ENCODE measurements at regions not wholly inside any gene's neighbourhood (a gene's known extent, or its start where the extent isn't known, plus 50 kb on each side); places are given as distances from the start of the nearest gene placed in this dataset.

DNA sequence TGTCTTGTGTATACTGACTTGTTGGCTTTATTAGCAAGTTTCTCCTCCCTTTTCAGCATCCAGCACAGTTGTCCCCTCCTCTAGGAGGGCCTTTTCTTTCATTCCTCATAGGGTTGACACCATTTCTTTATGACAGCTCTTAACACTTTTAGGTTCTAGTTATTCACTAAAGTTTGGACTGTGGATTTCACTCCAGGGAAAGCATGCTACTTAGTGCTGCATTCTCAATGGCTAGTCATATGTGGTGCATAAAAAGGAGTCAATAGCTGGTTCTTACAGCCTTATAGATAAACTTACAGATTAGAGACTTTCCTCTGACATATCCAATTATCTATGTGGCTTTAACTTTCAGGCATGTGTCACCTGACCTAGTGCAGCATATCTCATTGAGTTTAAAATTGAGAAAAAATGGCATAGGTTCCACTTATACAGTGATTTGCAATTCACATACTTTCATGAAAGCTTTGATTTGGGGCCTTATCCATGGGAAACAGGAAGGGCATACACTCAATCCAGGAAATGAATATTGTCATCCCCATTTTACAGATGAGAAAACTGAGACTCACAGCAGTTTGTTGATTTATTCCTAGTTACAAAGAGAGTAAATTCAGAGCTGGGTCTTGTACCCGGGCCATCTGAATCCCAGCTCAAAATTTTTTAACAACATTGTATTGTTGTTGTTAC lies 289.7 kb downstream of the LPIN1 start:
- H3K27me3 ChIP-seq = no peaks in the 10 kb centered on the region
- DNase-seq = no peak
- intact Hi-C loops (cut with DNase I) = no loop called here
- no peak for ATAC-seq
- no peaks in the 10 kb centered on the region for H3K36me3 ChIP-seq
- H3K9me3 ChIP-seq = no peaks in the 10 kb centered on the region
- H3K4me3 ChIP-seq = no peak overlapping the region
- no peak overlapping the region for H3K27ac ChIP-seq
- no peaks in the 10 kb centered on the region for H3K4me1 ChIP-seq
- no peak for TF ChIP-seq CTCF (IDR thresholded peaks at IDR 0.05)

GRCh38 chr2:12036640-12036983 lies 290.2 kb downstream of the LPIN1 start:
- Histone ChIP-seq H3K36me3 (no peaks in the 10 kb centered on the region), H3K27ac (no peak overlapping the region), H3K4me1 (no peaks in the 10 kb centered on the region), H3K4me3 (no peak overlapping the region), H3K27me3 (no peaks in the 10 kb centered on the region), H3K9me3 (no peaks in the 10 kb centered on the region)
- no peak for TF ChIP-seq CTCF (IDR thresholded peaks at IDR 0.05)
- DNase-seq (no peak), ATAC-seq (no peak)
- intact Hi-C loops (cut with DNase I) = no loop called here

GRCh38 chr2:12037301-12037700 lies 290.9 kb downstream of the LPIN1 start:
- intact Hi-C loops (cut with DNase I) = no loop called here
- H3K4me1 ChIP-seq = no peaks in the 10 kb centered on the region
- no peak for TF ChIP-seq CTCF (IDR thresholded peaks at IDR 0.05)
- no peak for DNase-seq
- no peak overlapping the region for H3K4me3 ChIP-seq
- no peak for ATAC-seq
- H3K9me3 ChIP-seq = no peaks in the 10 kb centered on the region
- no peak overlapping the region for H3K27ac ChIP-seq
- no peaks in the 10 kb centered on the region for H3K27me3 ChIP-seq
- H3K36me3 ChIP-seq = no peaks in the 10 kb centered on the region

GRCh38 chr2:12041236-12041635 lies 294.8 kb downstream of the LPIN1 start:
- DNase-seq (no peak), ATAC-seq (no peak)
- H3K9me3 ChIP-seq = no peaks in the 10 kb centered on the region
- H3K4me1 ChIP-seq = peaks cover 0 to 5% of the 10 kb centered on the region in 2 donors
- no peak overlapping the region for H3K27ac ChIP-seq
- intact Hi-C loops (cut with DNase I) = no loop called here
- H3K4me3 ChIP-seq = no peak overlapping the region
- no peaks in the 10 kb centered on the region for H3K36me3 ChIP-seq
- no peak for TF ChIP-seq CTCF (IDR thresholded peaks at IDR 0.05)
- H3K27me3 ChIP-seq = no peaks in the 10 kb centered on the region

DNA sequence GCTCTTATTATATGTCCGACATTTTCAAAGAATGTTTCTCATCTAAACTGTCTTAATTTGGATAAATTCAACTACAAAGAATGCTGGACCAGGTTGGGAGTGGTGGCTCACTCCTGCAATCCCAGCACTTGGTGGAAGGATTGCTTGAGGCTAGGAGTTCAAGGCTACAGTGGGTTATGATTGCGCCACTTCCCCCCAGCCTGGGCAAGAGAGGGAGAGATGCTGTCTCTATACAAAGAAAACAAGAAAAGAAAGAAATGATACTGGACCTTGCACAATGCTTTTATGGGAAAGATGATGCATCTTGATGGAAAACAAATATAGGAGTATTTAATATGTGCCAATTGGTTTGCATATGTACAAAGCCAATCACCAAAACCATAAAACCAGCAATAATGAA lies 296.7 kb downstream of the LPIN1 start:
- Histone ChIP-seq H3K27ac (no peak overlapping the region), H3K36me3 (no peaks in the 10 kb centered on the region), H3K4me3 (no peak overlapping the region), H3K9me3 (no peaks in the 10 kb centered on the region), H3K27me3 (no peaks in the 10 kb centered on the region), H3K4me1 (peaks cover 0 to 5% of the 10 kb centered on the region in 2 donors)
- no peak for TF ChIP-seq CTCF (IDR thresholded peaks at IDR 0.05)
- intact Hi-C loops (cut with DNase I) = no loop called here
- DNase-seq (no peak), ATAC-seq (no peak)

Measured in left lung (tissue), 4 donors.